ENCODE measurements at regions not wholly inside any gene's neighbourhood (a gene's known extent, or its start where the extent isn't known, plus 50 kb on each side); places are given as distances from the start of the nearest gene placed in this dataset.

DNA sequence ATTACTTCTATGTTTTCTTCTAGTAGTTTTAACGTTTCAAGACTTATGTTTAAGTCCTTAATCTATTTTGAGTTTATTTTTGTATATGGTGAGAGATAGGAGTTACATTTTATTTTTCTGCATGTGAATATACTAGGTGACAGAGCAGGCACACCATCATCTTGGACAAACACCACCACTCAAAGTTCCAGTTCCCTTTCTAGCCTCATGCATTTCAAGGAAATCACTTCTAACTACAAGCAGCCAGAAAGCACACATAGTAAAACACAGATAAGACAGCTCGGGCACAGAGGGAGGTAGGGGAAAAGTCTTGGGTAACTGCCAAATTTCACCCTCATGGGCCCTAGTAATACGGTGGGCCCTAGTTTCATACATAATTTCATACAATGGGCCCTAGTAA lies 609.4 kb upstream of the HS3ST5 start:
- POLR2A ChIA-PET, result no interaction called here
- Mint-ChIP-seq H3K4me3 (no peak overlapping the region), H3K27me3 (ENCODE audit: low read depth) (no peaks in the 10 kb centered on the region), H3K27ac (no peak overlapping the region), H3K9me3 (peaks cover 1% of the 10 kb centered on the region; the same call in 1 of the 2 replicates), H3K4me1 (no peaks in the 10 kb centered on the region), H3K36me3 (no peaks in the 10 kb centered on the region)
- no peak for TF ChIP-seq FOXP1 (CRISPR knock-in tag; IDR thresholded peaks at IDR 0.05; ENCODE audit: borderline replicate concordance)
- TF ChIP-seq MAX (CRISPR knock-in tag; IDR thresholded peaks at IDR 0.05), result no peak
- TF ChIP-seq CBFB (CRISPR knock-in tag; IDR thresholded peaks at IDR 0.05; ENCODE audit: low read depth), result no peak
- TF ChIP-seq, protein P1, sequence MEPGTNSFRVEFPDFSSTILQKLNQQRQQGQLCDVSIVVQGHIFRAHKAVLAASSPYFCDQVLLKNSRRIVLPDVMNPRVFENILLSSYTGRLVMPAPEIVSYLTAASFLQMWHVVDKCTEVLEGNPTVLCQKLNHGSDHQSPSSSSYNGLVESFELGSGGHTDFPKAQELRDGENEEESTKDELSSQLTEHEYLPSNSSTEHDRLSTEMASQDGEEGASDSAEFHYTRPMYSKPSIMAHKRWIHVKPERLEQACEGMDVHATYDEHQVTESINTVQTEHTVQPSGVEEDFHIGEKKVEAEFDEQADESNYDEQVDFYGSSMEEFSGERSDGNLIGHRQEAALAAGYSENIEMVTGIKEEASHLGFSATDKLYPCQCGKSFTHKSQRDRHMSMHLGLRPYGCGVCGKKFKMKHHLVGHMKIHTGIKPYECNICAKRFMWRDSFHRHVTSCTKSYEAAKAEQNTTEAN (CRISPR knock-in tag; IDR thresholded peaks at IDR 0.05), result no peak
- TF ChIP-seq TCF7 (CRISPR knock-in tag; IDR thresholded peaks at IDR 0.05; ENCODE audit: low read depth), result no peak
- TF ChIP-seq NR1H2 (CRISPR knock-in tag; IDR thresholded peaks at IDR 0.05), result no peak
- no peak for TF ChIP-seq IRF1 (CRISPR knock-in tag; IDR thresholded peaks at IDR 0.05)
- TF ChIP-seq CREB1 (CRISPR knock-in tag; IDR thresholded peaks at IDR 0.05), result no peak
- no peak for TF ChIP-seq ELF4 (CRISPR knock-in tag; IDR thresholded peaks at IDR 0.05; ENCODE audit: low read depth)
- no peak for TF ChIP-seq CREM (CRISPR knock-in tag; IDR thresholded peaks at IDR 0.05)
- TF ChIP-seq NR3C1 (CRISPR knock-in tag; conservative IDR thresholded peaks at IDR 0.05; ENCODE audit: low read depth), result no peak
- no peak for TF ChIP-seq ZSCAN18 (CRISPR knock-in tag; IDR thresholded peaks at IDR 0.05)
- TF ChIP-seq FOXK1 (CRISPR knock-in tag; IDR thresholded peaks at IDR 0.05), result no peak
- no peak for TF ChIP-seq ZNF317 (CRISPR knock-in tag; IDR thresholded peaks at IDR 0.05; ENCODE audit: borderline replicate concordance, low read depth)
- no peak for TF ChIP-seq ZNF416 (CRISPR knock-in tag; IDR thresholded peaks at IDR 0.05)
- no peak for TF ChIP-seq TEAD4 (CRISPR knock-in tag; IDR thresholded peaks at IDR 0.05)
- TF ChIP-seq IRF2 (CRISPR knock-in tag; IDR thresholded peaks at IDR 0.05; ENCODE audit: borderline replicate concordance, low read depth), result no peak
- TF ChIP-seq ZNF138 (CRISPR knock-in tag; conservative IDR thresholded peaks at IDR 0.05), result no peak
- no peak for TF ChIP-seq HMGXB4 (CRISPR knock-in tag; IDR thresholded peaks at IDR 0.05)
- TF ChIP-seq PRRX2 (CRISPR knock-in tag; IDR thresholded peaks at IDR 0.05), result no peak
- ATAC-seq (no peak), DNase-seq (ENCODE audit: low spot score) (no peak)
- CTCF ChIA-PET, result no interaction called here

- ChIA-PET CTCF (no interaction called here), POLR2A (no interaction called here)
- no peak for DNase-seq (ENCODE audit: low spot score)
- H3K36me3 Mint-ChIP-seq, result peaks cover 12% of the 10 kb centered on the region
- peaks cover 21% of the 10 kb centered on the region for H3K9me3 Mint-ChIP-seq
- peaks cover 25% of the 10 kb centered on the region for H3K27me3 Mint-ChIP-seq (ENCODE audit: low read depth)
- no peak overlapping the region for H3K4me3 Mint-ChIP-seq
- ATAC-seq, result no peak
- H3K27ac Mint-ChIP-seq, result no peak overlapping the region
- peaks cover 6% of the 10 kb centered on the region for H3K4me1 Mint-ChIP-seq
- TF ChIP-seq, protein P2, sequence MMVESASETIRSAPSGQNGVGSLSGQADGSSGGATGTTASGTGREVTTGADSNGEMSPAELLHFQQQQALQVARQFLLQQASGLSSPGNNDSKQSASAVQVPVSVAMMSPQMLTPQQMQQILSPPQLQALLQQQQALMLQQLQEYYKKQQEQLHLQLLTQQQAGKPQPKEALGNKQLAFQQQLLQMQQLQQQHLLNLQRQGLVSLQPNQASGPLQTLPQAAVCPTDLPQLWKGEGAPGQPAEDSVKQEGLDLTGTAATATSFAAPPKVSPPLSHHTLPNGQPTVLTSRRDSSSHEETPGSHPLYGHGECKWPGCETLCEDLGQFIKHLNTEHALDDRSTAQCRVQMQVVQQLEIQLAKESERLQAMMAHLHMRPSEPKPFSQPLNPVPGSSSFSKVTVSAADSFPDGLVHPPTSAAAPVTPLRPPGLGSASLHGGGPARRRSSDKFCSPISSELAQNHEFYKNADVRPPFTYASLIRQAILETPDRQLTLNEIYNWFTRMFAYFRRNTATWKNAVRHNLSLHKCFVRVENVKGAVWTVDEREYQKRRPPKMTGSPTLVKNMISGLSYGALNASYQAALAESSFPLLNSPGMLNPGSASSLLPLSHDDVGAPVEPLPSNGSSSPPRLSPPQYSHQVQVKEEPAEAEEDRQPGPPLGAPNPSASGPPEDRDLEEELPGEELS (CRISPR knock-in tag; IDR thresholded peaks at IDR 0.05), result no peak
- no peak for TF ChIP-seq ZNF416 (CRISPR knock-in tag; IDR thresholded peaks at IDR 0.05)
- TF ChIP-seq, protein P1 (CRISPR knock-in tag; IDR thresholded peaks at IDR 0.05), result no peak
- no peak for TF ChIP-seq ZNF512 (CRISPR knock-in tag; IDR thresholded peaks at IDR 0.05; ENCODE audit: borderline replicate concordance)
- TF ChIP-seq HMGXB4 (CRISPR knock-in tag; IDR thresholded peaks at IDR 0.05), result no peak
- TF ChIP-seq JAZF1 (CRISPR knock-in tag; IDR thresholded peaks at IDR 0.05), result no peak
Observed at GRCh38 chr6:114945392-114945791, 602.6 kb upstream of the HS3ST5 start.
